RWPE2 (cell line): ENCODE measurements at regions not wholly inside any gene's neighbourhood (a gene's known extent, or its start where the extent isn't known, plus 50 kb on each side); places are given as distances from the start of the nearest gene placed in this dataset.

ENCODE experiments used
- ATAC-seq: fragments of 200-7000 bp; cut with Tn5 transposase; 3 replicates; pipeline ENCODE4 v1.9.1; 2021; ENCODE audit warnings: low read depth
- DNase-seq: peaks from one replicate; pipeline ENCODE4 v3.0.0-alpha.2; 2020; ENCODE audit warnings: low spot score
- H3K27ac ChIP-seq: fragments of 450-650 bp; 2 replicates; pipeline ENCODE4 v1.5.1; 2017; ENCODE audit warnings: mild to moderate bottlenecking; ENCODE audit not compliant: poor library complexity, severe bottlenecking
- H3K27me3 ChIP-seq: fragments of 250-450 bp; sonication (Bioruptor Pico); 2 replicates; pipeline ENCODE4 v1.5.1; 2021; ENCODE audit warnings: mild to moderate bottlenecking, moderate library complexity; ENCODE audit not compliant: insufficient read depth, poor library complexity, severe bottlenecking
- H3K36me3 ChIP-seq: fragments of 250-450 bp; sonication (Bioruptor Pico); 2 replicates; pipeline ENCODE4 v1.5.1; 2020; ENCODE audit warnings: low read depth, mild to moderate bottlenecking, moderate library complexity
- H3K4me1 ChIP-seq: fragments of 250-450 bp; sonication (Bioruptor Pico); 2 replicates; pipeline ENCODE4 v1.5.1; 2021; ENCODE audit warnings: mild to moderate bottlenecking, moderate library complexity; ENCODE audit not compliant: insufficient read depth, poor library complexity, severe bottlenecking
- H3K4me3 ChIP-seq: fragments of 250-450 bp; sonication (Bioruptor Pico); 2 replicates; pipeline ENCODE4 v1.5.1; 2021; ENCODE audit warnings: mild to moderate bottlenecking, moderate library complexity; ENCODE audit not compliant: severe bottlenecking
- H3K9me3 ChIP-seq: fragments of 250-450 bp; sonication (Bioruptor Pico); 2 replicates; pipeline ENCODE4 v1.5.1; 2021; ENCODE audit warnings: mild to moderate bottlenecking, moderate library complexity; ENCODE audit not compliant: severe bottlenecking
- CTCF ChIP-seq: fragments of 450-650 bp; IDR thresholded peaks from one replicate; pipeline ENCODE4 v1.5.1; 2017; ENCODE audit warnings: mild to moderate bottlenecking, moderate library complexity; ENCODE audit not compliant: poor library complexity, severe bottlenecking

- no peak overlapping the region for H3K4me3 ChIP-seq
- H3K36me3 ChIP-seq, result no peaks in the 10 kb centered on the region
- no peak for TF ChIP-seq CTCF
- no peaks in the 10 kb centered on the region for H3K9me3 ChIP-seq
- ATAC-seq (no peak), DNase-seq (no peak)
- H3K27ac ChIP-seq, result no peak overlapping the region
- H3K4me1 ChIP-seq, result no peaks in the 10 kb centered on the region
- H3K27me3 ChIP-seq, result no peaks in the 10 kb centered on the region
These were observed 1024.8 kb downstream of the TBL1XR1 start for GRCh38 chr3:176172492-176172891.

GRCh38 chr3:176167272-176167671, 1030.0 kb downstream of the TBL1XR1 start:
- Histone ChIP-seq H3K27ac (no peak overlapping the region), H3K9me3 (no peaks in the 10 kb centered on the region), H3K4me1 (no peaks in the 10 kb centered on the region), H3K36me3 (no peaks in the 10 kb centered on the region), H3K27me3 (no peaks in the 10 kb centered on the region), H3K4me3 (no peak overlapping the region)
- no peak for TF ChIP-seq CTCF
- DNase-seq, result no peak
- no peak for ATAC-seq

- ATAC-seq, result no peak
These were observed 1036.3 kb downstream of the TBL1XR1 start for GRCh38 chr3:176160997-176161396.

GRCh38 chr3:176159796-176160195, 1037.5 kb downstream of the TBL1XR1 start:
- Histone ChIP-seq H3K4me1 (no peaks in the 10 kb centered on the region), H3K9me3 (no peaks in the 10 kb centered on the region), H3K4me3 (no peak overlapping the region), H3K36me3 (no peaks in the 10 kb centered on the region), H3K27me3 (no peaks in the 10 kb centered on the region), H3K27ac (no peak overlapping the region)
- TF ChIP-seq CTCF, result no peak
- DNase-seq (no peak), ATAC-seq (no peak)

More at GRCh38 chr3:176160997-176161396, 1036.3 kb downstream of the TBL1XR1 start:
- no peak overlapping the region for H3K27ac ChIP-seq
- H3K36me3 ChIP-seq, result no peaks in the 10 kb centered on the region
- DNase-seq, result no peak
- no peaks in the 10 kb centered on the region for H3K9me3 ChIP-seq
- TF ChIP-seq CTCF, result no peak
- no peaks in the 10 kb centered on the region for H3K4me1 ChIP-seq
- no peak overlapping the region for H3K4me3 ChIP-seq
- H3K27me3 ChIP-seq, result no peaks in the 10 kb centered on the region

- DNase-seq, result no peak
- H3K27me3 ChIP-seq, result no peaks in the 10 kb centered on the region
- H3K9me3 ChIP-seq, result no peaks in the 10 kb centered on the region
- no peak overlapping the region for H3K27ac ChIP-seq
- TF ChIP-seq CTCF, result no peak
- H3K4me3 ChIP-seq, result no peak overlapping the region
- no peaks in the 10 kb centered on the region for H3K4me1 ChIP-seq
- no peak for ATAC-seq
- H3K36me3 ChIP-seq, result no peaks in the 10 kb centered on the region
These were observed 1042.3 kb downstream of the TBL1XR1 start for GRCh38 chr3:176155012-176155411.
